SK-N-SH treated with all-trans-retinoic acid at 6 μM for 48 hours (cell line): ENCODE measurements at regions not wholly inside any gene's neighbourhood (a gene's known extent, or its start where the extent isn't known, plus 50 kb on each side); places are given as distances from the start of the nearest gene placed in this dataset.
A peak's percentile ranks its signal among the peaks of the same experiment; 100 is the strongest.

Experiments used
- ATAC-seq: fragments of 200-7000 bp; cut with Tn5 transposase; 3 replicates; pipeline ENCODE4 v1.9.1; 2020; ENCODE audit warnings: mild to moderate bottlenecking, moderate library complexity
- ARNTL ChIP-seq: fragments of 450-650 bp; formaldehyde crosslinking; IDR thresholded peaks from 2 replicates; pipeline ENCODE4 v1.5.0; 2020; ENCODE audit warnings: low read depth, mild to moderate bottlenecking, moderate library complexity, borderline replicate concordance
- BACH2 ChIP-seq: fragments of 250-450 bp; sonication (Bioruptor Pico); IDR thresholded peaks from 2 replicates; pipeline ENCODE4 v1.9.0; 2021; ENCODE audit warnings: mild to moderate bottlenecking, borderline replicate concordance
- CREB5 ChIP-seq: fragments of 250-450 bp; sonication (Bioruptor Pico); IDR thresholded peaks from 2 replicates; pipeline ENCODE4 v1.5.1; 2020; ENCODE audit warnings: low read depth, mild to moderate bottlenecking, moderate library complexity
- CSDC2 ChIP-seq: fragments of 250-450 bp; sonication (Bioruptor Pico); IDR thresholded peaks from 2 replicates; pipeline ENCODE4 v1.5.0; 2020; ENCODE audit warnings: mild to moderate bottlenecking, moderate library complexity
- CSRNP3 ChIP-seq: fragments of 250-450 bp; sonication (Bioruptor Pico); IDR thresholded peaks from 2 replicates; pipeline ENCODE4 v1.5.1; 2021; ENCODE audit warnings: mild to moderate bottlenecking, moderate library complexity
- ISL1 ChIP-seq: fragments of 250-450 bp; sonication (Bioruptor Pico); IDR thresholded peaks from 2 replicates; pipeline ENCODE4 v2.1.2; 2022; ENCODE audit warnings: mild to moderate bottlenecking, moderate library complexity
- OSR1 ChIP-seq: fragments of 250-450 bp; sonication (Bioruptor Pico); IDR thresholded peaks from 2 replicates; pipeline ENCODE4 v1.8.0; 2022; ENCODE audit warnings: moderate library complexity, mild to moderate bottlenecking, inconsistent platforms
- POU6F1 ChIP-seq: fragments of 250-450 bp; sonication (Bioruptor Pico); IDR thresholded peaks from 2 replicates; pipeline ENCODE4 v1.8.0; 2021; ENCODE audit warnings: low read depth, mild to moderate bottlenecking, moderate library complexity, borderline replicate concordance
- PPARA ChIP-seq: fragments of 250-450 bp; sonication (Bioruptor Pico); IDR thresholded peaks from 2 replicates; pipeline ENCODE4 v1.5.0; 2020; ENCODE audit warnings: mild to moderate bottlenecking, borderline replicate concordance
- RARB ChIP-seq: fragments of 250-450 bp; sonication (Bioruptor Pico); IDR thresholded peaks from 2 replicates; pipeline ENCODE4 v1.8.0; 2021; ENCODE audit warnings: mild to moderate bottlenecking, moderate library complexity
- SNAI2 ChIP-seq: fragments of 250-450 bp; sonication (Bioruptor Pico); IDR thresholded peaks from 2 replicates; pipeline ENCODE4 v1.5.0; 2020; ENCODE audit warnings: mild to moderate bottlenecking, moderate library complexity
- TCF4 ChIP-seq: fragments of 250-450 bp; sonication (Bioruptor Pico); IDR thresholded peaks from 2 replicates; pipeline ENCODE4 v1.8.0; 2021; ENCODE audit warnings: mild to moderate bottlenecking, moderate library complexity, borderline replicate concordance
- TOX ChIP-seq: fragments of 250-450 bp; sonication (Bioruptor Pico); IDR thresholded peaks from 2 replicates; pipeline ENCODE4 v1.8.0; 2021; ENCODE audit warnings: mild to moderate bottlenecking, moderate library complexity, borderline replicate concordance
- TSHZ2 ChIP-seq: fragments of 250-450 bp; sonication (Bioruptor Pico); IDR thresholded peaks from 2 replicates; pipeline ENCODE4 v1.5.0; 2020; ENCODE audit warnings: mild to moderate bottlenecking, moderate library complexity
- ZC3H10 ChIP-seq: fragments of 250-450 bp; sonication (Bioruptor Pico); IDR thresholded peaks from 2 replicates; pipeline ENCODE4 v1.5.1; 2021; ENCODE audit warnings: mild to moderate bottlenecking, moderate library complexity
- ZNF565 ChIP-seq: fragments of 450-650 bp; formaldehyde crosslinking; conservative IDR thresholded peaks from 2 replicates; pipeline ENCODE4 v1.5.0; 2020; ENCODE audit warnings: low read depth, mild to moderate bottlenecking, moderate library complexity
- ZNF70 ChIP-seq: fragments of 450-650 bp; formaldehyde crosslinking; IDR thresholded peaks from 2 replicates; pipeline ENCODE4 v1.5.0; 2020; ENCODE audit warnings: mild to moderate bottlenecking, moderate library complexity
- ZNF8 ChIP-seq: fragments of 450-650 bp; formaldehyde crosslinking; IDR thresholded peaks from 2 replicates; pipeline ENCODE4 v1.5.0; 2020; ENCODE audit warnings: mild to moderate bottlenecking, moderate library complexity

DNA sequence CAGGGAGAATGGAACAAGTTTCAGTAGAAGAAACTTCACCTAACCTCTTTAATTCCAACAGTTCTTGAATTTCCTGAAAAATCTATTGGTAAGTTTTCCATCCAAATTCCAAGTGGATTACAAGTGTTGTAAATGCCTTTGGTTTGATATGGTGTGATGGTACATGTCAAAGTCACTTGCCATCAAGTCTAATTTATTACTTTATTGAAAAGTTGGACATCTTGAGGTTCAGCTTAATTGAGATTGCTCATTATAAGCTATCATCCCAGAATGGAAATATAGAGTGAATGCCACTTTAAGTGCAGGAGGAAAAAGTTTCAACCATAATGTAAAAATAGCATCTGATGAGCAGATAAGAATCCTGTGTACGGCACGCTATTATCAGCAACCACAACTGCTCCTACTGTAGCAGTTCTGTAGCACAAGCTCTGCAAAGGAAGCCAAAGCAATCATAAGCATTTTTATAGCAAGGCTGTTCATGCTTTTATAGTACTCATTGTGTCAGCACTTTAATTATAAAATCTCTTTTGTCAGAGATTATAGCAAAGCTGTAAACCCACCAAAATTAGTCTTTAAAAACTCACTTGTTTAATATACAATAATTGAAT is 991.8 kb upstream of the PHF14 start:
- peak; percentile 79 for TF ChIP-seq ISL1 (CRISPR knock-in tag)
- TF ChIP-seq ARNTL (CRISPR knock-in tag): no peak
- no peak for TF ChIP-seq OSR1
- ATAC-seq: no peak

GRCh38 chr7:9983048-9983447 is 990.6 kb upstream of the PHF14 start:
- ATAC-seq: no peak
- TF ChIP-seq TSHZ2: no peak
- TF ChIP-seq ZC3H10 (CRISPR knock-in tag): no peak
- no peak for TF ChIP-seq SNAI2 (CRISPR knock-in tag)
- TF ChIP-seq CSDC2: no peak
- no peak for TF ChIP-seq ZNF70
- no peak for TF ChIP-seq BACH2
- no peak for TF ChIP-seq PPARA (CRISPR knock-in tag)
- TF ChIP-seq POU6F1 (CRISPR knock-in tag): no peak
- TF ChIP-seq RARB (CRISPR knock-in tag): no peak
- no peak for TF ChIP-seq OSR1
- TF ChIP-seq ZNF8 (CRISPR knock-in tag): no peak
- no peak for TF ChIP-seq TOX
- no peak for TF ChIP-seq ZNF565 (CRISPR knock-in tag)
- TF ChIP-seq CREB5 (CRISPR knock-in tag): no peak
- no peak for TF ChIP-seq TCF4 (CRISPR knock-in tag)
- TF ChIP-seq ARNTL (CRISPR knock-in tag): no peak
- TF ChIP-seq CSRNP3: no peak

DNA sequence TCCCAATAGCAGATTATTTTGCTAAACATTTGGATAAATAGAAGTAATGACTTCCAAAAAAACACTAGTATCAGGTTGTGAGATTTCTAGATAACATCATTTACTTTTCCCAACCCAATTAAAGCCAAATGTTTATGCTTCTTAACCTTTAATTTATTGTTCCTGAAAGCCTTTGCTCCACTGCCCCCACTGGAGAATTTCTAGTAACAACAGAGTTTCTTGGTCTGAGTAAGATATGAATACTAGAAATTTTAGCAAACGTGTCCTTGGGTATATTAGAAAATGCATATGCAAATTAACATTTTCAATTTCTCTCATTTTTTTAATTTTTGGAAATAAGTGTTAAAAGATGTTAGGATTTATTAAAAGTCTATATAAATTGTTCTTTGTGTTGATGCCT is 958.0 kb upstream of the PHF14 start:
- TF ChIP-seq TSHZ2 (no peak), POU6F1 (CRISPR knock-in tag) (no peak), CSRNP3 (no peak), OSR1 (no peak)
- ATAC-seq: no peak
